ENCODE measurements at regions not wholly inside any gene's neighbourhood (a gene's known extent, or its start where the extent isn't known, plus 50 kb on each side); places are given as distances from the start of the nearest gene placed in this dataset.

DNA sequence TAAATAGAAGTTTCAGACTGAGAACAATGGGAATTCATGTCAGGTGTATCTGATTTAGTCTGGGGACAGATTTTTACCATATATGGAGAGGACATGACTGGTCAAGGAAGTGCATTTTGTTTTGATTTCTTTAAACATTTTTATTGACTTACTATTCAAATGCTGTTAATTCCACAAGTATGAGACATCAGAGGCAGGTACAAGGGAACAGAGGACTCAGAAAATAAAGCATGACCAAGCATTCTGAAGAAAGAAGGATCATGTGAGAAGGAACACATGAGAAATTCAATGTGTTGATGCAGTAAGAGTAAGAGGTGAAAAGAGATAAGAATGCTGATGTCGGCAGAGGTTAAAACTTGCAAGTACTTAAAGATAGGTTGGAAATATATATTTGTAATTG lies 1452.6 kb downstream of the PCDH7 start:
- intact Hi-C loops (cut with DNase I): no loop called here
- DNase-seq: no peak

- no peak for DNase-seq
- intact Hi-C loops (cut with DNase I): no loop called here
These were observed 1459.9 kb downstream of the PCDH7 start for GRCh38 chr4:32180086-32180485.

GRCh38 chr4:32184186-32184585 lies 1464.0 kb downstream of the PCDH7 start:
- intact Hi-C loops (cut with DNase I): no loop called here
- no peak for DNase-seq

GRCh38 chr4:32189130-32189529 lies 1469.0 kb downstream of the PCDH7 start:
- intact Hi-C loops (cut with DNase I): no loop called here
- no peak for DNase-seq

- no peak for DNase-seq
- intact Hi-C loops (cut with DNase I): no loop called here
These were observed 1469.6 kb downstream of the PCDH7 start for GRCh38 chr4:32189788-32190187.

- DNase-seq: no peak
- intact Hi-C loops (cut with DNase I): no loop called here
These were observed 1471.8 kb downstream of the PCDH7 start for GRCh38 chr4:32191961-32192360.

- intact Hi-C loops (cut with DNase I): no loop called here
- DNase-seq: no peak
These were observed 1472.2 kb downstream of the PCDH7 start for GRCh38 chr4:32192363-32192762.

GRCh38 chr4:32192991-32193390 lies 1472.8 kb downstream of the PCDH7 start:
- no peak for DNase-seq
- intact Hi-C loops (cut with DNase I): no loop called here

DNA sequence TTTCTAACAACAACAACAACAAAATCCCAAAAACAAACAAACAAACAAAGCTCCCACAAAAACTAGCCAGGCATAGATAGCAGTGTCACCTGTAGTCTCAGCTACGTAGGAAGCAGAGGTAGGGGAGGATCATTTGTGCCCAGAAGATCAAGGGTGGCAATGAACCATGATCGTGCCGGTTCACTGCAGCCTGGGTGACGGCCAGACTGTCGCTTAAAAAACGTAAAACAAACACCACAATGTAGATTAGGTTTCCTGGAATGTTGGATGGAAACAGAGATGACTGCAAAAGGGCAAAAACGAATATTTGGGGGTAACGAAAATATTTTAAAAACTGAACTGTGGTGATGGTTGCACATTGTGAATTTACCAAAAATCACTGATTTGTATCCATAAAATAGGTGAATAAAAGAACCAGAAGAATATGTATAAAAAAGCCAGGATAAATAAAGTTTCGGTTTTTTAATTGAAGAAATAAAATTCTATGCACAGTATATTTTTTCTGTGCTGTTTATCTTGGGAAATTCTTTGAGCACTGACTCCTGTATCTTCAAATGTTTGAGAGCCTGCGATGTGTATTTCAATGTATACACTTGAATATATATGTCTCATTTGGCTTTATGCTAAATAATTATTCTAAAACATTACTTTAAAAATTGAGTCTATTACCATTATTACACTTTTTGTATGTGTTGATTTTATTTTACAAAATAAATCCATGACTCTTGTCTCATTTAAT lies 1477.0 kb downstream of the PCDH7 start:
- no peak for DNase-seq

GRCh38 chr4:32199639-32200038 lies 1479.5 kb downstream of the PCDH7 start:
- intact Hi-C loops (cut with DNase I): no loop called here
- DNase-seq: no peak

More for the DNA sequence above, 1477.0 kb downstream of the PCDH7 start:
- intact Hi-C loops (cut with DNase I): no loop called here

GRCh38 chr4:32203340-32203739 lies 1483.2 kb downstream of the PCDH7 start:
- intact Hi-C loops (cut with DNase I): no loop called here
- DNase-seq: no peak

DNA sequence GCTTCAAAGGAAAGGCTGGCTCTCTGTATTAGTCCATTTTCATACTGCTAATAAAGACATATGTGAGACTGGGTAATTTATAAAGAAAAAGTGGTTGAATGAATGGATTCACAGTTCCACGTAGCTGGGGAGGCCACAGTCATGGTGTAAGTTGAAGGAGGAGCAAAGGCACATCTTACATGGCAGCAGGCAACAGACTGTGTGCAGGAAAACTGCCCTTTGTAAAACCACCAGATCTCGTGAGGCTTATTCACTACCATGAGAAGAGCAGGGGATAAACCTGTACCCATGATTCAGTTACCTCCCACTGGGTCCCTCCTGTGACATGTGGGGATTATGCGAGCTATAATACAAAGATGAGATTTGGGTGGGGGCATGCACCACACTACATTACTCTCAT lies 1486.6 kb downstream of the PCDH7 start:
- intact Hi-C loops (cut with DNase I): no loop called here
- no peak for DNase-seq

DNA sequence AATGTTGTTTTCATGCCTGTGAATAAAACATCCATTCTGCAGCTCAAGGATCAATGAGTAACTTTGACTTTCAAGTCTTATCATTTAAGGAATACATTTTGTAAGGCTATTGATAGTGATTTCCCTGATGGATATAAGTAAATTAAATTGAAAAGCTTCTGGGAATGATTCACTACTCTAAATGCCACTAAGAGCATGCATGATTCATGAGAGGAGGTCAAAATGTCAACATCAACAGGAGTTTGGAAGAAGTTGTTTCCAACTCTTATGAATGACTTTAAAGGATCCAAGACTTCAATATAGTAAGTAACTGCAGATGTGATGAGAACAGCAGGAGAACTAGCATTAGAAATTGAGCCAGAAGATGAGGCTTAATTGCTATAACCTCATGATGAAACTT lies 1487.3 kb downstream of the PCDH7 start:
- DNase-seq: no peak
- intact Hi-C loops (cut with DNase I): no loop called here

GRCh38 chr4:32215277-32215676 lies 1495.1 kb downstream of the PCDH7 start:
- intact Hi-C loops (cut with DNase I): no loop called here
- DNase-seq: no peak

DNA sequence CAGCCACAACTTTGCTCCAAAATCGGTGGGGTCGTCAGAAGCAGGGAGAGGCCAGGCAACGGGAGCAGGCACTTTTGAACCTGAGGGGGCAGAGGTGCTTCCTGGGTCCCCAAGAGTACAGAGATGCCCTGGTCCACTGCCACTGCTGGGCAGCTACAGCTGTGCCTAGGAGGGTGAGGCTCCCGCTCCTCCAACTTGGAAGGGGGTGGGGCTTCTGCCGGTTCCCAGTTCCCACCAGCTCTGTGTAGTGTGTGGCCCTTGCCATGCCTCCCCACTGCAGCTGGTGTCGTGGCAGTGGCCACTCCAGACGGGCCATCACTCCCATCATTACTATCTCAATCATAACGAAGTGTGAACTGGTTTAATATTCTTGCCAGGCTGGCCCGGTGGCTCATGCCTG lies 1496.3 kb downstream of the PCDH7 start:
- intact Hi-C loops (cut with DNase I): no loop called here
- no peak for DNase-seq

- intact Hi-C loops (cut with DNase I): no loop called here
These were observed 1499.3 kb downstream of the PCDH7 start for GRCh38 chr4:32219306-32220075.

GRCh38 chr4:32226204-32226603 lies 1506.0 kb downstream of the PCDH7 start:
- no peak for DNase-seq
- intact Hi-C loops (cut with DNase I): no loop called here

More at GRCh38 chr4:32219306-32220075, 1499.3 kb downstream of the PCDH7 start:
- DNase-seq: no peak

DNA sequence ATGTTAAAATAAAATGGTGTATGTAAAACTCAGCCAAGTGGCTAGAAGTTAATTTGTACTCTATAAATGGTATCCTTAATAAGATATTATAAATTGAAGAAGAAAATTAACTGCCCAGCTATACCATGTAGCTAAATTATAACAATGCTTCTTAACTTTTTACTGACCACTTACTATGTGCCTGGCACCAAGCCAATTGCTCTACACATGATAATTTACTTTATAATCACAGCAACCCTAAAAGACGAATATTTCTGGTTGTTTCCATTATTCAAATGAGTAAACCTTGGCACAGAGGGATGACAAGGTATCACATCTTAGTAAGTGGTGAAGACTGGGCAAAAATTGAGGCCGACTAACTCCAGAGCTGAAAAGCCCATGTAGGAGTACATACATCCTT lies 1506.6 kb downstream of the PCDH7 start:
- DNase-seq: no peak
- intact Hi-C loops (cut with DNase I): no loop called here

GRCh38 chr4:32243926-32244325 lies 1523.8 kb downstream of the PCDH7 start:
- no peak for DNase-seq
- intact Hi-C loops (cut with DNase I): no loop called here

DNA sequence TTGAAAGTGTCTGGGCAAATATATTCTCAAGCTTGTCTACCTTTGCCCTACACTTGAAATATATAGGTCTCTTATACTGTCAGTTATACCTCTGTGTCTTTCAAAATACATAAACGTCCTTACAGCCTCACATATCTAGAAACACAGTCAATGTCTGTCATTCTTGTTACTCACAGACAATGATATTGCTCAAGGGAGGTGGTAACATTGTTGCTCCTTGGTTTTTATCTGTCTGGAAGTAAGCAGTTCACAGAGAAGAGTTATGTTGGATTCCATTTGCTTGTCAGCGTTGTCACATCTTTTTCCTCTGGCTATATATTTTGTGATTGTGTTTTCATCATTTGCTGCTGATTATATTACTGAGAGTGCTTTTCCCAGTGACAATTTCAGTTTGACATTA lies 1528.9 kb downstream of the PCDH7 start:
- no peak for DNase-seq
- intact Hi-C loops (cut with DNase I): no loop called here

- DNase-seq: no peak
- intact Hi-C loops (cut with DNase I): no loop called here
These were observed 1531.0 kb downstream of the PCDH7 start for GRCh38 chr4:32251126-32251525.
